Kidney (tissue), 13 donors: ENCODE measurements at regions not wholly inside any gene's neighbourhood (a gene's known extent, or its start where the extent isn't known, plus 50 kb on each side); places are given as distances from the start of the nearest gene placed in this dataset.

Experiments
- DNase-seq, 5 donors: peaks; one replicate each; pipeline ENCODE4 v3.0.0-alpha.2; 2013 to 2020
- FAIRE-seq: peaks from 2 replicates; lab custom pipeline; 2012; peaks lifted over from hg19 to GRCh38; lab: Jason Lieb, UNC
- H3K27ac ChIP-seq, 2 donors: one replicate each; pipeline ENCODE4 v1.7.0; 2013; ENCODE audit warnings: low read depth in 2 of 2, low read length in 2 of 2, inconsistent platforms in 1 of 2
- H3K27me3 ChIP-seq: one replicate; pipeline ENCODE4 v1.7.1; 2013; ENCODE audit warnings: low read length, inconsistent platforms; ENCODE audit not compliant: control insufficient read depth, insufficient read depth
- H3K36me3 ChIP-seq, 3 donors: one replicate each; pipeline versions ENCODE4 v1.7.0 to v1.7.1; 2013; ENCODE audit warnings: low read length in 3 of 3, control low read depth in 1 of 3, inconsistent platforms in 1 of 3; ENCODE audit not compliant: insufficient read depth in 3 of 3, control insufficient read depth in 2 of 3
- H3K4me1 ChIP-seq, 3 donors: one replicate each; pipeline versions ENCODE4 v1.7.0 to v1.7.1; 2013; ENCODE audit warnings: low read length in 3 of 3, inconsistent platforms in 1 of 3, low read depth in 1 of 3; ENCODE audit not compliant: control insufficient read depth in 2 of 3, insufficient read depth in 2 of 3
- H3K4me3 ChIP-seq, 3 donors: one replicate each; pipeline versions ENCODE4 v1.7.0 to v1.8.1; 2013; ENCODE audit warnings: low read length in 3 of 3, control low read depth in 1 of 3, inconsistent platforms in 1 of 3
- H3K9ac ChIP-seq, 3 donors: one replicate each; pipeline versions ENCODE4 v1.7.0 to v1.7.1; 2013; ENCODE audit warnings: low read length in 3 of 3, control low read depth in 1 of 3, inconsistent platforms in 1 of 3
- H3K9me3 ChIP-seq, 3 donors: one replicate each; pipeline versions ENCODE4 v1.7.0 to v1.7.1; 2013; ENCODE audit warnings: low read length in 3 of 3, control low read depth in 1 of 3, inconsistent platforms in 1 of 3; ENCODE audit not compliant: control insufficient read depth in 2 of 3, insufficient read depth in 1 of 3
- CTCF ChIP-seq: IDR thresholded peaks from 3 replicates; pipeline ENCODE4 v1.5.1; 2012; ENCODE audit warnings: mild to moderate bottlenecking, moderate library complexity, borderline replicate concordance; ENCODE audit not compliant: insufficient read depth; ENCODE audit errors: extremely low read depth
- intact Hi-C: fragments of 100-400 bp; cut with DNase I; formaldehyde crosslinking; loops from one replicate; pipeline ENCODE4 v1.11.1; 2022
- donor health status: control.
- donor health status: control.
- donor health status: control.
- donor health status: control.
- donor health status: control.
- donor health status: DM: yes; HTN: yes; CAD: no.
- donor health status: Normal renal cell carcinoma (clear cell type).

GRCh38 chr12:86860776-86861175 is 604.6 kb upstream of the MGAT4C start:
- no peaks in the 10 kb centered on the region for H3K27me3 ChIP-seq
- no peaks in the 10 kb centered on the region for H3K36me3 ChIP-seq
- FAIRE-seq (no peak), DNase-seq (no peak)
- TF ChIP-seq CTCF: no peak
- no peaks in the 10 kb centered on the region for H3K4me1 ChIP-seq
- no peak overlapping the region for H3K4me3 ChIP-seq
- intact Hi-C loops: no loop called here
- H3K27ac ChIP-seq: no peak overlapping the region
- H3K9me3 ChIP-seq: no peaks in the 10 kb centered on the region
- H3K9ac ChIP-seq: no peak overlapping the region

- no peak overlapping the region for H3K9ac ChIP-seq
- H3K27ac ChIP-seq: no peak overlapping the region
- intact Hi-C loops: no loop called here
- H3K9me3 ChIP-seq: no peaks in the 10 kb centered on the region
- TF ChIP-seq CTCF: no peak
- H3K4me1 ChIP-seq: no peaks in the 10 kb centered on the region
- no peak overlapping the region for H3K4me3 ChIP-seq
- H3K27me3 ChIP-seq: no peaks in the 10 kb centered on the region
- no peaks in the 10 kb centered on the region for H3K36me3 ChIP-seq
- DNase-seq (no peak), FAIRE-seq (no peak)
Measured at GRCh38 chr12:86852451-86852850, 596.3 kb upstream of the MGAT4C start.

GRCh38 chr12:86838711-86839110 is 582.5 kb upstream of the MGAT4C start:
- H3K4me1 ChIP-seq: no peaks in the 10 kb centered on the region
- no peak for TF ChIP-seq CTCF
- no peak overlapping the region for H3K27ac ChIP-seq
- no peaks in the 10 kb centered on the region for H3K9me3 ChIP-seq
- H3K27me3 ChIP-seq: no peaks in the 10 kb centered on the region
- H3K9ac ChIP-seq: no peak overlapping the region
- H3K36me3 ChIP-seq: no peaks in the 10 kb centered on the region
- no peak overlapping the region for H3K4me3 ChIP-seq
- intact Hi-C loops: no loop called here
- peak in 1 of 5 donors; percentile 34 for DNase-seq
- FAIRE-seq: no peak

- H3K36me3 ChIP-seq: no peaks in the 10 kb centered on the region
- intact Hi-C loops: no loop called here
- no peak overlapping the region for H3K9ac ChIP-seq
- H3K4me1 ChIP-seq: no peaks in the 10 kb centered on the region
- no peaks in the 10 kb centered on the region for H3K27me3 ChIP-seq
- FAIRE-seq (no peak), DNase-seq (no peak)
- H3K4me3 ChIP-seq: no peak overlapping the region
- H3K27ac ChIP-seq: no peak overlapping the region
- H3K9me3 ChIP-seq: no peaks in the 10 kb centered on the region
- TF ChIP-seq CTCF: no peak
Measured at GRCh38 chr12:86838260-86838659, 582.1 kb upstream of the MGAT4C start.
